ENCODE measurements at regions not wholly inside any gene's neighbourhood (a gene's known extent, or its start where the extent isn't known, plus 50 kb on each side); places are given as distances from the start of the nearest gene placed in this dataset.

GRCh38 chr12:114783089-114783618 lies 99.2 kb upstream of the TBX3 start (continued):
- TF ChIP-seq SP4 (IDR thresholded peaks at IDR 0.05; ENCODE audit: low read length) (no peak), SUZ12 (IDR thresholded peaks at IDR 0.05; ENCODE audit: low read length) (no peak), ASH2L (IDR thresholded peaks at IDR 0.05; ENCODE audit: low read length) (no peak), TAF1 (IDR thresholded peaks at IDR 0.05; ENCODE audit: low read depth, low read length) (no peak), ZNF274 (IDR thresholded peaks at IDR 0.05; ENCODE audit: borderline replicate concordance, extremely low read depth, low read length) (no peak), NANOG (IDR thresholded peaks at IDR 0.05; ENCODE audit: insufficient read depth, low read depth, low read length, poor library complexity, severe bottlenecking) (no peak), POLR2AphosphoS5 (IDR thresholded peaks at IDR 0.05; ENCODE audit: low read depth, low read length) (no peak), GABPA (IDR thresholded peaks at IDR 0.05; ENCODE audit: borderline replicate concordance, insufficient read depth, low read length) (no peak), RFX5 (IDR thresholded peaks at IDR 0.05; ENCODE audit: borderline replicate concordance, low read depth, low read length) (no peak)

All from H1 (cell line).